HFF-Myc (cell line): ENCODE measurements at regions not wholly inside any gene's neighbourhood (a gene's known extent, or its start where the extent isn't known, plus 50 kb on each side); places are given as distances from the start of the nearest gene placed in this dataset.
"Not testable (repeated sequence)": the region's sequence is repeated elsewhere in the genome, so short reads cannot be mapped to it uniquely, and the experiment has no call there.

Source experiments
- DNase-seq: peaks from one replicate; pipeline ENCODE4 v3.0.0-alpha.2; 2011; ENCODE audit warnings: low read depth; ENCODE audit errors: extremely low read depth
- H3K4me3 ChIP-seq: replicated peaks from 2 replicates; pipeline ENCODE4 v1.5.1; 2011; ENCODE audit warnings: low read depth, mild to moderate bottlenecking, control low read depth, low read length
- CTCF ChIP-seq: IDR thresholded peaks from 2 replicates; pipeline ENCODE4 v1.5.1; 2012; ENCODE audit warnings: mild to moderate bottlenecking, low read depth, low read length, control low read depth; ENCODE audit errors: missing control alignments

GRCh38 chr10:23540401-23541030 is 101.6 kb downstream of the OTUD1 start:
- H3K4me3 ChIP-seq = no peak overlapping the region
- TF ChIP-seq CTCF = no peak
- DNase-seq = no peak

- no peak for TF ChIP-seq CTCF
- DNase-seq = no peak
- no peak overlapping the region for H3K4me3 ChIP-seq
These were observed 105.0 kb downstream of the OTUD1 start for GRCh38 chr10:23543691-23544380.

GRCh38 chr10:23545866-23546265 is 107.0 kb downstream of the OTUD1 start:
- not testable (repeated sequence) for DNase-seq, H3K4me3 ChIP-seq

GRCh38 chr10:23556727-23557440 is 118.0 kb downstream of the OTUD1 start:
- peak; percentile 61 for DNase-seq
- no peak for TF ChIP-seq CTCF
- no peak overlapping the region for H3K4me3 ChIP-seq

- TF ChIP-seq CTCF = no peak
- DNase-seq = no peak
- H3K4me3 ChIP-seq = no peak overlapping the region
These were observed 118.9 kb downstream of the OTUD1 start for GRCh38 chr10:23557777-23558176.

GRCh38 chr10:23558361-23558799 is 119.5 kb downstream of the OTUD1 start:
- no peak overlapping the region for H3K4me3 ChIP-seq
- no peak for DNase-seq
- no peak for TF ChIP-seq CTCF

- no peak for TF ChIP-seq CTCF
- DNase-seq = no peak
- H3K4me3 ChIP-seq = no peak overlapping the region
These were observed 130.1 kb downstream of the OTUD1 start for GRCh38 chr10:23568996-23569395.
